H1 (cell line): ENCODE measurements at regions not wholly inside any gene's neighbourhood (a gene's known extent, or its start where the extent isn't known, plus 50 kb on each side); places are given as distances from the start of the nearest gene placed in this dataset.

Source experiments
- CTCF ChIA-PET: fragments of 300-600 bp; sonication (Branson Sonifier 250); formaldehyde crosslinking; loops from one replicate; lab custom pipeline; 2021; ENCODE audit not compliant: partially characterized antibody; lab: Charles Lee
- POLR2A ChIA-PET: fragments of 300-600 bp; sonication (Branson Sonifier 250); formaldehyde crosslinking; loops from one replicate; lab custom pipeline; 2021; ENCODE audit warnings: inconsistent platforms; ENCODE audit not compliant: partially characterized antibody; lab: Charles Lee
- DNase-seq, 2 experiments: peaks; one replicate each; pipeline versions ENCODE4 v3.0.0 to v3.0.0-alpha.2; 2010 to 2022; ENCODE audit warnings: low spot score in 2 of 2, low read depth in 1 of 2, mixed read lengths in 1 of 2
- FAIRE-seq: peaks from 2 replicates; lab custom pipeline; 2011; peaks lifted over from hg19 to GRCh38; lab: Jason Lieb, UNC
- H2AFZ ChIP-seq: 2 replicates; pipeline ENCODE4 v1.8.1; 2012; ENCODE audit warnings: low read length, inconsistent platforms
- H2AK5ac ChIP-seq: 2 replicates; pipeline ENCODE4 v1.6.1; 2013; ENCODE audit warnings: low read depth, low read length
- H2BK120ac ChIP-seq: replicated peaks from 2 replicates; pipeline ENCODE3; 2013; ENCODE audit warnings: low read depth, low read length, inconsistent platforms
- H2BK12ac ChIP-seq: 2 replicates; pipeline ENCODE4 v1.6.1; 2013; ENCODE audit warnings: low read depth, low read length
- H2BK15ac ChIP-seq: 2 replicates; pipeline ENCODE4 v1.6.1; 2013; ENCODE audit warnings: low read length
- H2BK20ac ChIP-seq: 2 replicates; pipeline ENCODE4 v1.6.1; 2013; ENCODE audit warnings: low read length
- H2BK5ac ChIP-seq: 2 replicates; pipeline ENCODE4 v1.6.1; 2013; ENCODE audit warnings: low read depth, low read length
- H3K14ac ChIP-seq: 2 replicates; pipeline ENCODE4 v1.6.1; 2013; ENCODE audit warnings: inconsistent platforms; ENCODE audit not compliant: insufficient read length
- H3K18ac ChIP-seq: 2 replicates; pipeline ENCODE4 v1.6.1; 2013; ENCODE audit warnings: low read length; ENCODE audit errors: extremely low read depth
- H3K23ac ChIP-seq: 2 replicates; pipeline ENCODE4 v1.6.1; 2013; ENCODE audit warnings: inconsistent platforms; ENCODE audit not compliant: insufficient read length
- H3K23me2 ChIP-seq: 2 replicates; pipeline ENCODE4 v1.6.1; 2013; ENCODE audit warnings: low read depth, low read length
- H3K27ac ChIP-seq: 2 replicates; pipeline ENCODE4 v1.6.1; 2011; ENCODE audit warnings: low read depth, low read length, inconsistent platforms
- H3K27me3 ChIP-seq, 4 experiments: replicated peaks in 1 of 4; 1 replicate in 1 of 4; 2 replicates in 3 of 4; pipeline versions ENCODE4 v1.6.1 to v1.8.1; 2011 to 2013; ENCODE audit warnings: low read length in 3 of 4, mild to moderate bottlenecking in 3 of 4, inconsistent platforms in 2 of 4, mixed read lengths in 2 of 4, moderate library complexity in 1 of 4; ENCODE audit not compliant: control insufficient read depth in 3 of 4, insufficient read depth in 3 of 4; ENCODE audit errors: extremely low read depth in 1 of 4
- H3K36me3 ChIP-seq, 4 experiments: 2 replicates each; pipeline versions ENCODE4 v1.6.1 to v1.8.1; 2011 to 2013; ENCODE audit warnings: mild to moderate bottlenecking in 4 of 4, low read length in 3 of 4, moderate library complexity in 2 of 4, control low read depth in 1 of 4, inconsistent platforms in 1 of 4; ENCODE audit not compliant: insufficient read depth in 4 of 4, control insufficient read depth in 2 of 4
- H3K4ac ChIP-seq: replicated peaks from 2 replicates; pipeline ENCODE3; 2013; ENCODE audit warnings: low read length, low read depth, mixed read lengths, inconsistent platforms; ENCODE audit not compliant: insufficient read length
- H3K4me1 ChIP-seq, 4 experiments: replicated peaks in 1 of 4; 1 replicate in 1 of 4; 2 replicates in 3 of 4; pipeline versions ENCODE4 v1.6.1 to v1.8.1; 2011 to 2013; ENCODE audit warnings: low read length in 3 of 4, inconsistent platforms in 2 of 4, mixed read lengths in 1 of 4; ENCODE audit not compliant: insufficient read depth in 4 of 4, control insufficient read depth in 3 of 4
- H3K4me2 ChIP-seq, 2 experiments: 2 replicates each; pipeline versions ENCODE4 v1.6.1 to v1.8.1; 2011 to 2013; ENCODE audit warnings: low read depth in 2 of 2, low read length in 2 of 2, control low read depth in 1 of 2, inconsistent platforms in 1 of 2, mild to moderate bottlenecking in 1 of 2; ENCODE audit not compliant: insufficient read depth in 1 of 2
- H3K4me3 ChIP-seq, 4 experiments: fragments of 200-600, 300-600 bp in 1 of 4; sonication (generic), shearing (Covaris generic), sonication (Bioruptor Twin) in 1 of 4; 2 replicates each; pipeline versions ENCODE4 v1.5.1 to v1.8.1; 2011 to 2016; ENCODE audit warnings: low read length in 4 of 4, low read depth in 3 of 4, control low read depth in 2 of 4, inconsistent platforms in 2 of 4, mild to moderate bottlenecking in 2 of 4, mixed read lengths in 1 of 4, moderate library complexity in 1 of 4; ENCODE audit not compliant: insufficient read depth in 2 of 4; ENCODE audit errors: extremely low read depth in 1 of 4
- H3K56ac ChIP-seq: replicated peaks from 2 replicates; pipeline ENCODE3; 2013; ENCODE audit warnings: low read depth, mild to moderate bottlenecking, mixed read lengths, low read length, inconsistent platforms; ENCODE audit not compliant: insufficient read length
- H3K79me1 ChIP-seq: 2 replicates; pipeline ENCODE4 v1.6.1; 2013; ENCODE audit warnings: low read depth, low read length, control low read depth
- H3K79me2 ChIP-seq, 2 experiments: 2 replicates each; pipeline versions ENCODE4 v1.6.1 to v1.8.1; 2012 to 2013; ENCODE audit warnings: low read length in 2 of 2, mild to moderate bottlenecking in 2 of 2, inconsistent platforms in 1 of 2; ENCODE audit not compliant: insufficient read depth in 2 of 2, control insufficient read depth in 1 of 2
- H3K9ac ChIP-seq, 4 experiments: replicated peaks in 1 of 4; 1 replicate in 1 of 4; 2 replicates in 3 of 4; pipeline versions ENCODE4 v1.6.1 to v1.8.1; 2011 to 2013; ENCODE audit warnings: low read depth in 3 of 4, low read length in 3 of 4, control low read depth in 2 of 4, mild to moderate bottlenecking in 2 of 4, moderate library complexity in 2 of 4, inconsistent platforms in 1 of 4; ENCODE audit errors: extremely low read depth in 1 of 4
- H3K9me3 ChIP-seq, 2 experiments: 2 replicates each; pipeline versions ENCODE4 v1.6.1 to v1.8.1; 2012 to 2013; ENCODE audit warnings: mild to moderate bottlenecking in 2 of 2, moderate library complexity in 2 of 2, control low read depth in 1 of 2, inconsistent platforms in 1 of 2, low read depth in 1 of 2, low read length in 1 of 2, mixed read lengths in 1 of 2; ENCODE audit not compliant: insufficient read depth in 2 of 2
- H4K20me1 ChIP-seq, 2 experiments: replicated peaks in 1 of 2; 2 replicates each; pipeline versions ENCODE3 to v1.8.1; 2011 to 2013; ENCODE audit warnings: inconsistent platforms in 2 of 2, low read length in 2 of 2, mild to moderate bottlenecking in 1 of 2; ENCODE audit not compliant: insufficient read depth in 2 of 2, control insufficient read depth in 1 of 2
- H4K5ac ChIP-seq: 2 replicates; pipeline ENCODE4 v1.6.1; 2013; ENCODE audit warnings: low read length, low read depth, mixed read lengths, inconsistent platforms; ENCODE audit not compliant: insufficient read length
- H4K8ac ChIP-seq: 2 replicates; pipeline ENCODE4 v1.8.0; 2013; ENCODE audit warnings: mild to moderate bottlenecking, moderate library complexity, low read length, inconsistent platforms; ENCODE audit not compliant: insufficient read depth; ENCODE audit errors: extremely low read depth
- H4K91ac ChIP-seq: replicated peaks from 2 replicates; pipeline ENCODE3; 2013; ENCODE audit warnings: low read length, mixed read lengths, inconsistent platforms; ENCODE audit not compliant: insufficient read length
- CREB1 ChIP-seq: IDR thresholded peaks from 2 replicates; pipeline ENCODE4 v1.6.1; 2012; ENCODE audit warnings: inconsistent platforms
- GTF2F1 ChIP-seq: IDR thresholded peaks from 2 replicates; pipeline ENCODE4 v1.6.1; 2012; ENCODE audit warnings: low read depth, low read length, improper control_type of control experiment, borderline replicate concordance
- WGBS, 2 experiments: shearing (Covaris generic) in 1 of 2; methylation state at CpG; one replicate each; pipeline versions ENCODE4 v1.1.6 to v1.1.7; 2013 to 2015; ENCODE audit warnings: low lambda C conversion rate in 2 of 2, mixed read lengths in 2 of 2, inconsistent platforms in 1 of 2, low coverage in 1 of 2, missing lambda C conversion rate in 1 of 2; ENCODE audit not compliant: insufficient replicate concordance in 2 of 2, insufficient coverage in 1 of 2, insufficient read length in 1 of 2; ENCODE audit errors: extremely low coverage in 1 of 2, missing lambda C conversion rate in 1 of 2; 5-methylcytosine and 5-hydroxymethylcytosine counted together

- Histone ChIP-seq H3K56ac (no peak overlapping the region), H3K36me3 (no peaks in the 10 kb centered on the region), H3K14ac (no peak overlapping the region)
- TF ChIP-seq CREB1, result no peak
- TF ChIP-seq GTF2F1, result no peak
- TF ChIP-seq, all 59 proteins: peak for 0
- Histone ChIP-seq H3K4ac (no peak overlapping the region), H2BK20ac (no peak overlapping the region), H3K79me1 (no peaks in the 10 kb centered on the region), H3K23ac (no peak overlapping the region), H2BK120ac (no peak overlapping the region), H2BK12ac (no peak overlapping the region), H3K27me3 (no peaks in the 10 kb centered on the region; a peak in 1 of 7 replicates), H4K91ac (no peak overlapping the region), H4K5ac (no peak overlapping the region), H2BK5ac (no peak overlapping the region), H4K8ac (no peak overlapping the region), H4K20me1 (no peaks in the 10 kb centered on the region), H3K27ac (no peak overlapping the region), H2AFZ (no peak overlapping the region), H3K9me3 (no peaks in the 10 kb centered on the region), H3K4me1 (no peaks in the 10 kb centered on the region), H3K23me2 (no peaks in the 10 kb centered on the region), H3K18ac (no peak overlapping the region), H3K9ac (no peak overlapping the region), H2BK15ac (no peak overlapping the region), H3K4me3 (no peak overlapping the region), H2AK5ac (no peak overlapping the region), H3K79me2 (no peaks in the 10 kb centered on the region), H3K4me2 (no peak overlapping the region)
- CTCF ChIA-PET, result interaction anchor here (1.2 to 1.4 kb wide), 2 partner anchors 22 to 244 kb away, joined by 3 read pairs; no protein-coding TSS in a partner anchor
- WGBS, 2 experiments, result 78% methylated on average over 5 of the region's 5 CpGs; no CpG with 5 or more reads in 1 of the 2 experiments
- FAIRE-seq, result no peak
- POLR2A ChIA-PET, result no interaction called here
- DNase-seq, result no peak
Measured at GRCh38 chr2:217351378-217351777, 491.5 kb upstream of the TNP1 start.
